GM18519 (cell line): ENCODE measurements at regions not wholly inside any gene's neighbourhood (a gene's known extent, or its start where the extent isn't known, plus 50 kb on each side); places are given as distances from the start of the nearest gene placed in this dataset.

Experiments used
- ATAC-seq: cut with Tn5 transposase; IDR thresholded peaks from one replicate; pipeline ENCODE4 v1.9.1; 2021; ENCODE audit warnings: mild to moderate bottlenecking, moderate library complexity; ENCODE audit not compliant: unreplicated experiment, low FRiP score

DNA sequence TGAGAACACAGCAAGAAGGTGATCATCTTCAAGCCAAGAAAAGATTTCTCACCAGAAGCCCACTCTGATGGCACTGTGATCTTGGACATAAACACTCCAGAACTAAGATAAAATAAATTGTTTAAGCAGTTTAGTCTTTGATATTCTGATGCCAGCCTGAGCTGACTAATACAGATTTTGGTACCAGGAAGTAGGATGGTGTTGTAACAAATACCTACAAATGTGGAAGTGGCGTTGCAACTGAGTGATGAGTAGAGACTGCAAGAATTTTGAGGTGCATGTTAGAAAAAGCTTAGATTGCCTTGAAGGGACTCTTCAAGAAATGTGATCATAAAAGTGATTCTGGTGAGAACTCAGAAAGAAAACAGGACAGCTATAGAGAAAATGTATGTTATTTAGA, 592.4 kb upstream of the DAB2 start:
- no peak for ATAC-seq

DNA sequence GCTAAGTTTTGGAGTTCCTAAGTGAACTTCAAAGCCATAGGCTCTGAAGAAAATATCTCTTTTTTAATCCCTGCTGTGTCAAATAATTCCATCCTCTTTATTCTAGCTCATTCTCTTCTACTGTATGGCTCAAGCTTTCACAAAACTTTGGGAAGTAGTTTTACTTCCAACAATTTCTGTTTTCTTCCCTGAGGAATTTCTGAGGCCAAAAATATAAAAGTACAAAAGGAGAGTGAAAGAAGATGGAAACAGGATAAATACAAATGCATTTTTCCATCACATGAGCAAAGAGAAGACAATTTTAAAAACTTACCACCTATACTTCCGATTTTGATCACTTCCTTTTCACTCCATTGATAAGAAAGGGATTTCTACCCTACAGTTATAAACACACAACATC, 585.7 kb upstream of the DAB2 start:
- no peak for ATAC-seq

DNA sequence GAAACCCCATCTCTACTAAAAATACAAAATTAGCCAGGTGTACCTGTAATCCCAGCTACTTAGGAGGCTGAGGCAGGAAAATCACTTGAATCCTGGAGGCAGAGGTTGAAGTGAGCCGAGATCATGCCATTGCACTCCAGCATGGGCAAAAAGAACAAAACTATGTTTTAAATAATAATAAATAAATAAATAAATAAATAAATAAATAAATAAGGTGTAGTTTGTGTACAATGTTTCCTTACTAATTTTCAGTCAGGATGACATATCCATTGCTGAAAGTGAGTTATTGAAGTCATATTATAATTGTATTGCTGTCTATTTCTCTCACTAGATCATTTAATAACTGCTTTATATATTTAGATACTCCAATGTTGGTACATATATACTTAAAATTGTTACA, 581.5 kb upstream of the DAB2 start:
- ATAC-seq: no peak

DNA sequence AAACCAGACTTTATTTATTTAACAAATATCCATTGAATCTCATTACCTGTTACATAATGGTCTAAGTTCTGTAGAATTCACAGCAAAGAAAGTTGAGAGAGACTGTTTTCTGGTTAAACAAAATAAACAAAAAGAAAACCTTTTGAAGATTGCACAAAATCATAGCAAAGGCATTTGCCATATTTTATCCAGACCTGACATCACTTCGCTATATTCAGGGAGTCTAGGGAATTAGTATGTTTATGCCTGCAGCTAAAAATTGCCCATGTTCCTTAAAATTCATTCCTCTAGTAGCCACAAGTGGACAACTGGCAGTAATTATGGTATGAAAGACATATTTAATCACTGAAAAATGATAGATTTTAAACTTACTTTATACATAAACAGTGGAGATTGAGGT, 577.0 kb upstream of the DAB2 start:
- no peak for ATAC-seq

DNA sequence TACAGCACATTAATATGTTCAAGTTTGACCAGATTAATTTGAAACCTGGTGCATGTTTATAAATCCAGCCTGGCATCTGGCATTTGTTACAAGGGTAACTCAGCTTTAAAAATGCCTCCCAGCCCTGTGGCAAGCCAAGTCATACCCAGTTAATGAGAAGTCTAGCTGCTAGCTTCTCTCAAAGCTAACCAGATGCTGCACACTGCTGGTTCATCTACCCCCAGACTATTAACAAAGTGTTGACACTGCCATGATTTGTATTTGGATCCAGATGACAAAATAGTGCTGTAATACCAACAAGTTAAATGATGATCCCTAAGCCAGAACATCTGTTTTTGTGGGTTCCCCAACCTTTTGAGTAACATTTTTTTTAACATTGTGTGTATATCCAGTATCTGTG, 573.7 kb upstream of the DAB2 start:
- no peak for ATAC-seq

DNA sequence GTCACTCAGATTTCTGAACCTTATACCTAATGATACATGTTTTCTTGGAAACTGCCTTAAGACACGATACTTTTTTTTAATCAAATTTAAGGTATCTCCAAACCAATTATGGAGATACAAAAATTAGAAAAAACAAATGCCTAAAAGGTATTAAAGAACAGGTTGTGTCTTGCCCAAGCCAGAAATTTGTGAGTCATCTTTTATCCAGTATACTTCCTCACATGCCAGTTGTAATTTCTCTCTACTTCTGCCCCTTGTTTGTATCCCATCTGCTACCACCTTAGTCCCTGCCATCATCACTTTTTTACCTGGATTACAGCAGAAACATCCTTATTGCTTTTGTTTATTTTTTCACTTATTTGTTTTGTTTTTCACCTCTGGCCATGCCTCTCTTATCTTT, 571.2 kb upstream of the DAB2 start:
- ATAC-seq: no peak

DNA sequence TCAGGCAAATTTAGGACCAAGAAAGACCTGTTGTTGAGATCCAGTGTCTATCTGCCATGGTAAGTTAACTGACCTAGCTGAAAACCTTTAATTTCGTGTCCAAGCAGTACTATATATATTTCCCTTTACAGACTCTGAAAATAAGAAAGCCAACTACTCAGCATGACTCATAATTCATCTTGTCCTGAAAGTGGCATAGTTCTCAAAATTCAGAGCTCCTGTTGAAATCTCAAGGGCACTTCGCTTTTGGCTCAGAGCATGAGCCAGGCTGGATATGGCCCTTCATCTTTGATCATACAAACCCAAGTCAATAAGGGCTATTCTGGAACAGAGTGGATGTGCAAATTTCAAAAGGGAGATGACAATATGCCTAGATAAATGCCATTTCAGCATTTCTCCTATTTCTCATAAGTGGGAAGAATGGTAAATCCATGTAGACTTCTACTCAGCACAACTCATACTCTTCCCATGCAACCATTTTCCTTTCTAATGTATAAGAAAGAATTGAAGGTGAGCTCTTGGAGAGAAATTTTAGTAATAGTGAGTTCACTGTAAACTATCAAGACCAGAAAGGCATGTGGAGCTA, 567.9 kb upstream of the DAB2 start:
- no peak for ATAC-seq

DNA sequence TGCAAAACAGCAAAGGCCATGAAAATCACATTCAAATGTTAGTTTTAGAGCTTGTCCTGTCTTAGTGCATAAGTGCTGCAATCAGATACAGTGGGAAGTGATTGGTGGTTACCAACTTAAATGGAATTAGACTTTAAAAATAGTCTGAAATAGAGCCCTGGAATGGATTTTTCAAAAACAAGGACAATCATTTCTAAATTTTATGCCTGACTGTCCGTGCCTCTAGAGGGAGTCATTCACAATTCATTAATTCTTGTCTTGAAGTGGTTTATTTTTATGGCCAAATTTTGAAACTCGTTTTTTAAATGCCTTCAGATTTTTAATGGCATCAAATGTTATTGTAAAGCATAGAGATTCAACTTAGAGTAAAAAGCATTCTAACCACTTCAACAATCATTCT, 561.8 kb upstream of the DAB2 start:
- ATAC-seq: no peak

DNA sequence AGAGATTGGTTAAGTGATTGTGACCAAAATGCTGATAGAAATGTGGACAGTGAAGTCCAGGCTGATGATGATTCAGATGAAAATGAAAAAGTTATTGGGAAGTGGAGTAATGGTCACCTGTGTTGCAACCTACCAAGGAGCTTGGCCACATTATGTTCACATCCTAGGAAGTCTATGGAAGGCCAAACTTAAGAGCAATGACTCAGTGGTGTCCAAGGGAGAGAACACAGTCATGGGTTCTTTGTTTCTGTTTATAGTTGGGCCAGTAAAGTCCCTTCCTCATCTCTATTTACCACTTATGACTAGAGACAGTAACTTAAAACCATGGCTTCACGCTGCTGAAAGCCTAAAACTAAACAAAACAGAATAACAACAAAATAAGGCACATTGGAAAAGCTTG, 555.3 kb upstream of the DAB2 start:
- no peak for ATAC-seq

DNA sequence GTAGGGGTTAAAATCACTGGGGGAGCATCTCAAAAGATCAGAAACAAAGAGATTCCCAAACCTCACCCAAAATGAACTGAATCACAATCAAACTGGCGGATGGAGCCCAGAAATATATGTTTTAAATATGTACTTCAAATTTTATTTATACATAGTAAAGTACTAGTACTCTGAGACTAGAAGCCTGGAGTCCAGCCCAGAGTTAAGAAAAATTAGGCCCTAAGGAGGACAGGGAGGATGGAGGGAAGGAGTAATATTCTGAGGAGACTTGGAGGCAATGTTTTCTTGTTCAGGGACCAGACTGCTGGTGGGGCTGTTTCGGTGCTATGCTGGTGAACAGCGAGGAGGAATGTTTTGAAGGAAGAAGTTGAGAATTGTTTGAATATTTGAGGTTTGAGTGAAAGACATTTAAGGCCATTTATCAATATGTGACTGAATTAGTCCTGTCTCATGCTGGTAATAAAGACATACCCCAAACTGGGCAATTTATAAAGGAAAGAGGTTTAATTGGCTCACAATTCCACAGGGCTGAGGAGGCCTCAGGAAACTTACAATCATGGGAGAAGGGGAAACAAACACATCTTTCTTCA, 552.4 kb upstream of the DAB2 start:
- ATAC-seq: no peak

DNA sequence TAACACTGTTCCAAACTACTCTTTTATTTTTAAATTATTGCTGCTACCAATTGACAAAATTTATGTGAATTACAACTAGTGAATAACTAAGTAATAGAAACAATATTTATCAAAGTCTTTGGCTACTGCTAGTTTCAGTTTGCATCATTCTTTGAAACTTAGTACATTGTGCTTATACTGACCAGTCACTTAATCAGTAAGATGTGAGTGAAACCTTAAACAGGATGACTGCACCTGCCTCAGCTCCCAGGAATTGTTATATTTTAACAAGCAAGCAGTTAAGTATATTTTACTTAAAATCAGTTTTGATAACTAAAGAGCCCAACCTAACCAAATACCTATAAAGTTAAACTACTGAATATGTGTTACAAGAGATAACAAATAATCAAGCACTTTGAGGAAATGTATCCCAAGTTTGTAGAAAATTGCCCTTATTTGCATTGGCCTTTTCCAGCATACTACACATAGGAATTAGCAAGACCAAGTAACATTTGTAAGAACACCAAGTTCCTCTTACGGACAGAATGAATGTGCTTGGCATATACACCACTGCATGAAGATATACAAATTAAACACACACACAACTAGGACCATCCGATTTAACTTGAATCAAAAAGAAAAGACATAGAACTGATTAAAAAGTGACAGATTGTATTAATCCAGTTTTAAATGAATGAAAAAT, 545.5 kb upstream of the DAB2 start:
- no peak for ATAC-seq

DNA sequence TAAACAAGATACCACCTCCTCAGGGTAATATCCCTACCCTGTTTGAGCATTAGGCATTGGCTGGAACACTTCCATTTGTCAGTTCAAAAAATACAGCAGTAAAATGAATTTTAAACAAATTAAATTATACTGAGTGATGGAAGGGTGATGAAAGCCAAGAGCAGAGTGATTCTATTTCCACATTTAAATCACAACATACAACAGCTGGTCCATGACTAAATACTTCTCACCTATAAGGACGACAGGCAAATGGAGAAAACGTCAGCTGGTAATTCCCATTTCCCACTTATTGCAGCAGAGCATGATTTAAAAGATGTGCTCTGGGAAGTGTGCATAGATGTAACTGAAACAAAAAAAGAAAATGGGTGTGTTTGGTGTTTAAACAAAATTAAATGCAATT, 543.6 kb upstream of the DAB2 start:
- no peak for ATAC-seq

DNA sequence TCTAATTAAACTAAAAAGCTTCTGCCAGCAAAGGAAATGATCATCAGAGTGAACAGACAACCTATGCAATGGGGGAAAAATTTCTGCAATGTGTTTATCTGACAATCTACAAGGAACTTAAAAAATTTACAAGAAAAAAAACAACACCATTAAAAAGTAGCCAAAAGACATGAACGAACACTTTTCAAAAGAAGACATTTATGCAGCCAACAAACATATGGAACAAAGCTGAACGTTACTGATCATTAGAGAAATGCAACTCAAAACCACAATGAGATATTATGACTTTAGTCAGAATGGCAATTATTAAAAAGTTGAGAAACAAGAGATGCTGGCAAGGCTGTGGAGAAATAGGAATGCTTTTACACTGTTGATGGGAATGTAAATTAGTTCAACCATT, 530.4 kb upstream of the DAB2 start:
- no peak for ATAC-seq

DNA sequence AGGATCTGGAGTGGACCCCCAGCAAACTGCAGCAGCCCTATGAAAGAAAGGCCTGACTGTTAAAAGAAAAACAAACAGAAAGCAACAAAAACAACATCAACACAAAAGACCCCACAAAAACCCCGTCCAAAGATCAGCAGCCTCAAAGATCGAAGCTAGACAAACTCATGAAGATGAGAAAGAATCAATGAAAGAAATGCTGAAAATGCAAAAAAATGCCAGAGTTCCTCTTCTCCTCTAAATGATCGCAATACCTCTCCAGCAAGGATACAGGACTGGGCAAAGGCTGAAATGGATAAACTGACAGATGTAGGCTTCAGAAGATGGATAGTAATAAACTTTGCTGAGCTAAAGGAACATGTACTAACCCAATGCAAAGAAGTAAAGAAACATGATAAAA, 526.3 kb upstream of the DAB2 start:
- no peak for ATAC-seq

DNA sequence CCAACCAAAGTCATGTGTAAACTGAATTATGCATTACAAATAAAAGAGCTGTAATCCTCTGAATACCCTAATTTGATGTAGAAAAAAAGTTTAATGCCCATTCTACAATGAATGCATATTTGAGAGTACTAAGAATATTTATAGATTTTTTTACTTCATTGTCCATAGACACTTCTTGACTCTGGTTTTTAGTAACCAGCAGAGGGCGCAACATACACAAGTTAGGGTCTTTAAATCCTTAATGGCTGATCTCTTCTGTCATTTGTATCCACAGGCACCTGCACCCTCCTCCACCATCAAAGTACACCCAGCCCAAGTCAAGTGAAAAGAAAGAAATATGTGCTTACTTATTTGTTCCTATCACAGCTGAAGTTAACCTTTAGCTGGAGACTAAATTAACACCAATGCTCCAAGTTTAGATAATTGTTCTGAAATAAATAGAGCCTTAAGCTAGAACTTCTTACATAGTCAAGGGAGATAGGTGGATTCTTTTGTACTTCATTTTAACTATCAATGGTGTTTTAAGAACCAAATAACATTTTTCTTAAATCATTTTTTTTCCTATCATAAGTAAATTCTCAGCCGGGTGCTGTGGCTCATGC, 524.2 kb upstream of the DAB2 start:
- no peak for ATAC-seq

DNA sequence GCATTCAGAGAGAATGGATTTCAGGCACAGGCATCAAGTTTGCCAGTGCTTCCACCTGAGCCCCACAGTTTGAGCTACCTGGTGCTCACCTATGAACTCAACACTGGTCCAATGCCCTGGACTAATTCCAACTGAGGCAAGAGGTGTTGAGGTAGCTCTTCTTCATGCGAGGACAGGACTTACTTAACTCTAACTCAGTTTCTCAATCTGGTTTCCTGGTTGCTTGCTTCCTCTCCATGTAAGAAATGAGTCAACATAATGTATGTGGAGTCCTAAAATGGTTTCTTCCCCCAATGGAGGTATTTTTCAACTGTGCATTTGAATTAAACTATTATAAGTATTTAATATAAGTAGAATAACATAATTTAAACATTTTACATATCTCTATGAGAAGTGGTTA, 523.6 kb upstream of the DAB2 start:
- ATAC-seq: no peak

DNA sequence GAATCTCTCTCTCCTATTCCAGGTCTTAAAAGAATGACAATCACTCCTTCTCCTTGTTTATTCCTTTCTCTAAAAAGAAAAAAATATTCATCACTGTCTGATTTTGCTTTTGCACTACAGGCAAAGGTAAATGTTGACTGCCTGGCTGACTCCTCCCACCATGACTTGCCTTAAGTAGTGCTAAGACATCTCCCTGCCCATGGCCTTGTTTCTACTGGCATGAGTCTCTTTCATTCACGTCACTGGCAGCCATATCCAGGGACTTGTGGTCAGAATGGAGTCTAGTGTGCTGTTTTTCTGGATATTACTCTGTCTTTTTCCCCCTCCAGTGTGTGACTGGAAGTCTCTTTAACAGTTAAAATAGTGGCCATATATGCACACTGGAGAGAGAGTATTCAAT, 522.9 kb upstream of the DAB2 start:
- ATAC-seq: no peak

DNA sequence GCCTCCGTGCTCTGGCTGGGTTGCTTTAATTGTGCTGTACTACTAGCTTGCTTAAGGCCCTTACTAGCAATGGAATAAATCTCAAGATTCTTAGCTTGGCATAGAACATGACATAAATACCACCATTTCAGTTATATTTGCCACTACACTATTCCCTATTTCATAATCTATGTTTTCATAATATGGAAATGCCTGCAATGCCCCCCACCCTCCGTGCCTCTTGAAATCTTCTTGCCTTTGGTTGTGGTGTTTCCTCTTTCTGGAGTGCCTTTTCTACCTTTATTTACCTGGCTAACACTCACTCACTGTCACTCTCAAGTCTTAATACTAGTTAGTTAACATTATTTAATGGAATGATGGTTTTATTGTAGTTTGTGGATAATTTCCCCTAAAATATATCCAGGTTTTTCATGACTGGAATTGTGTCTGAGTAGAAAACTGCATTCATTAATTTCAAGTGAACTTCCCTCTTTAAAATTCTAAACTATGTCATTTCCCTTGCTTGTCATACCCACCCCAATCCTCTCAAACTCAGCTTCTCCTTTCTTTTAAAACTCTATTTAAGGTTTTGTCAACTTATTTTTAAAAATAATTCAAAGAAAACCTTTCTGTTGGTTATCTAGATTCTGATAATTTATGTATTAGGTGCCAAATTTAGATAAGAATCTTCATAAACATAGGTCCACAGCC, 521.7 kb upstream of the DAB2 start:
- no peak for ATAC-seq

DNA sequence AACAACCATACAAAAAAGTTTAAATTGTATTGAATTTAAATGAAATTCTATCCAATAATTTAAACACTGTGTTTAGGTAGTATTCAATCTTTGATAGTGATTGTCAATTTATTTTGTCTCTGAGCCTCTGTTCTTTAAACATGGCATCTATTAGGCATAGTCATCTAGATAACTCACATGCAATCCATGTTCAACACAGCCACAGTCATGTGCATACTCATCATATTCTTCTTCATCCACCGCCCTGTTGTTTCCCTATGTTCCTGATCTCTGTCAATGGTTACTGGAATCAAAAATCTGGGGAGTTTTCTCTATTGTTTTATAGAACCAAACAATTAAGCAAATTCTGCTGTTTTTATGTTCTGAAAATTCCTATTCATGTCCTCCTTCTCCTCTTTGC, 521.1 kb upstream of the DAB2 start:
- no peak for ATAC-seq

DNA sequence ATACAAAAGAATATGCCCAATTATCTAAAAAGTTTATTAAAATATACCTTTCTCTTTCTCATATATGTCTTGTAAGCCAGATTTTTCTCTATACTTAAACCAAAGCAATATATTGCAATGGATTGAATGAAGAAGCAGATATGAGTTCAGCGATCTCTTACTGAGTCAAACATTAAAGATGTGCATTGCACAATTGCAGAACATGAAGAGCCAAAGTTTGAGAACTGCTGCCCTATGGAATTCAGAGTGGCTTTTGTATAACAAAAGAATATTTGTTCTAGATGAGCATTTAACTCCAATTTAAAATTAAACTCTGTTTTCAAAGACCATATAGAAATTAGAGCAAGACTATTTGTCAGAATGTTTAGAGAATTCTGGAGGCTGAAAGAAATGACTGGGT, 519.0 kb upstream of the DAB2 start:
- ATAC-seq: no peak

DNA sequence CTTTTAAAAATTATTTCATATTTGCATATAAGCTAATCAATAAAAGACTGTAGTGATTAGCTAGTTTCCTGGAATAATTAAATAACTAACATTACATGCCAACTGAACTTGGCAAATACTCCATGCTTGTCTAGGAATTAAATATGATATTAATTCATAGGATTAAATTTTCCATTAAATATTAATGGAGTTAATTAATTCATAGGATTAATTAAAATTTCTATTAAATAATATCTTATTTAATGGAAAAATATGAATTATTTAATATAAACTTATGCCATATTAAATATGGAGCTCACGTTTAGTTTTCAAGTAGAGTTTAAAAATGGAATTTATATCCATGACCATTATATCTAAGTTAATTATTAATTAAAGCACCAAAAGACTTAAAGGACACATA, 517.8 kb upstream of the DAB2 start:
- no peak for ATAC-seq
